SK-N-SH (cell line): ENCODE measurements at regions not wholly inside any gene's neighbourhood (a gene's known extent, or its start where the extent isn't known, plus 50 kb on each side); places are given as distances from the start of the nearest gene placed in this dataset.

Source experiments
- CTCF ChIA-PET: fragments of 300-600, 350-600 bp; formaldehyde crosslinking; extraction: SDS; loops from one replicate; lab custom pipeline; 2021; lab: Yijun Ruan, JAX
- POLR2A ChIA-PET: fragments of 350-600 bp; sonication (Branson Sonifier 250); formaldehyde crosslinking; extraction: SDS; loops from one replicate; lab custom pipeline; 2020; ENCODE audit warnings: antibody characterized with exemption, inconsistent platforms; lab: Yijun Ruan, JAX
- DNase-seq: peaks from one replicate; pipeline ENCODE4 v3.0.0; 2012
- H2AFZ ChIP-seq: fragments of 200-600 bp; sonication (generic); 2 replicates; pipeline ENCODE4 v1.8.1; 2016; ENCODE audit warnings: antibody characterized with exemption, mild to moderate bottlenecking, low read depth
- H3F3A ChIP-seq: fragments of 200-600 bp; sonication (generic); replicated peaks from 2 replicates; pipeline ENCODE3; 2016; ENCODE audit warnings: antibody characterized with exemption, mild to moderate bottlenecking; ENCODE audit not compliant: insufficient read depth
- H3K27ac ChIP-seq, 2 experiments: fragments of 200-500 bp in 1 of 2; fragments of 200-600 bp in 1 of 2; sonication (Bioruptor generic) in 1 of 2; sonication (generic), shearing (Covaris generic) in 1 of 2; 2 replicates each; pipeline versions ENCODE4 v1.5.1 to v1.6.1; 2014 to 2016; ENCODE audit warnings: low read depth in 2 of 2, inconsistent platforms in 1 of 2, low read length in 1 of 2, mild to moderate bottlenecking in 1 of 2, mixed read lengths in 1 of 2
- H3K27me3 ChIP-seq: fragments of 200-600 bp; sonication (generic), shearing (Covaris generic); 2 replicates; pipeline ENCODE4 v1.6.1; 2016; ENCODE audit warnings: mixed run types; ENCODE audit not compliant: insufficient read depth
- H3K36me3 ChIP-seq, 2 experiments: fragments of 200-500 bp in 1 of 2; fragments of 200-600 bp in 1 of 2; sonication (Bioruptor generic) in 1 of 2; sonication (generic) in 1 of 2; replicated peaks in 1 of 2; 2 replicates each; pipeline versions ENCODE3 to v1.5.1; 2014 to 2016; ENCODE audit warnings: low read length in 1 of 2, mild to moderate bottlenecking in 1 of 2; ENCODE audit not compliant: insufficient read depth in 2 of 2, control insufficient read depth in 1 of 2
- H3K4me1 ChIP-seq, 2 experiments: fragments of 200-500 bp in 1 of 2; fragments of 200-600 bp in 1 of 2; sonication (Bioruptor generic) in 1 of 2; sonication (generic), shearing (Covaris generic) in 1 of 2; 2 replicates each; pipeline versions ENCODE4 v1.5.1 to v1.6.1; 2014 to 2016; ENCODE audit warnings: low read depth in 1 of 2, low read length in 1 of 2, mixed run types in 1 of 2; ENCODE audit not compliant: insufficient read depth in 2 of 2, control insufficient read depth in 1 of 2
- H3K4me2 ChIP-seq: fragments of 200-600 bp; sonication (generic), shearing (Covaris generic); 2 replicates; pipeline ENCODE4 v1.6.1; 2017; ENCODE audit warnings: mixed run types
- H3K4me3 ChIP-seq, 2 experiments: fragments of 200-500 bp in 1 of 2; fragments of 200-600 bp in 1 of 2; sonication (Bioruptor generic) in 1 of 2; sonication (generic), shearing (Covaris generic) in 1 of 2; 2 replicates each; pipeline versions ENCODE4 v1.5.1 to v1.8.1; 2014 to 2016; ENCODE audit warnings: low read depth in 2 of 2, inconsistent platforms in 1 of 2, low read length in 1 of 2, mild to moderate bottlenecking in 1 of 2, mixed read lengths in 1 of 2, moderate library complexity in 1 of 2
- H3K79me2 ChIP-seq: fragments of 200-600 bp; sonication (generic); 2 replicates; pipeline ENCODE4 v1.8.1; 2017; ENCODE audit warnings: mild to moderate bottlenecking; ENCODE audit not compliant: insufficient read depth
- H3K9ac ChIP-seq: fragments of 200-600 bp; sonication (generic); 2 replicates; pipeline ENCODE4 v1.6.1; 2017; ENCODE audit warnings: mixed run types
- H3K9me2 ChIP-seq: fragments of 200-600 bp; sonication (generic); 2 replicates; pipeline ENCODE4 v1.6.1; 2017; ENCODE audit warnings: mixed run types
- H3K9me3 ChIP-seq: fragments of 200-600 bp; sonication (generic); 2 replicates; pipeline ENCODE4 v1.6.1; 2017; ENCODE audit warnings: mixed run types, mild to moderate bottlenecking, moderate library complexity
- H4K20me1 ChIP-seq: fragments of 200-600 bp; sonication (generic); 2 replicates; pipeline ENCODE4 v1.6.1; 2017; ENCODE audit warnings: mild to moderate bottlenecking, mixed run types; ENCODE audit not compliant: insufficient read depth
- CTCF ChIP-seq: fragments of 200-600 bp; sonication (generic); IDR thresholded peaks from 2 replicates; pipeline ENCODE4 v1.6.1; 2017; ENCODE audit warnings: antibody characterized with exemption, mild to moderate bottlenecking, moderate library complexity
- EP300 ChIP-seq, 2 experiments: IDR thresholded peaks; 2 replicates each; pipeline versions ENCODE4 v1.4.0 to v1.6.1; 2012; ENCODE audit warnings: borderline replicate concordance in 1 of 2, low read depth in 1 of 2, low read length in 1 of 2
- FOSL2 ChIP-seq: IDR thresholded peaks from 2 replicates; pipeline ENCODE4 v1.4.0; 2012; ENCODE audit warnings: low read depth, mild to moderate bottlenecking, moderate library complexity, borderline replicate concordance
- FOXJ3 ChIP-seq: sonication (generic); formaldehyde crosslinking; IDR thresholded peaks from 2 replicates; pipeline ENCODE4 v1.5.1; 2020; ENCODE audit warnings: mild to moderate bottlenecking, missing genetic modification reagents
- FOXM1 ChIP-seq: IDR thresholded peaks from 2 replicates; pipeline ENCODE4 v1.4.0; 2012; ENCODE audit warnings: low read depth, mild to moderate bottlenecking
- GABPA ChIP-seq: IDR thresholded peaks from 2 replicates; pipeline ENCODE4 v1.4.0; 2012; ENCODE audit warnings: low read depth, mild to moderate bottlenecking
- IRF3 ChIP-seq: fragments of 150-350 bp; IDR thresholded peaks from 2 replicates; pipeline ENCODE4 v1.6.1; 2016; ENCODE audit warnings: mild to moderate bottlenecking, low read depth, low read length
- JUND ChIP-seq: IDR thresholded peaks from 2 replicates; pipeline ENCODE4 v1.4.0; 2012
- MXI1 ChIP-seq: IDR thresholded peaks from 2 replicates; pipeline ENCODE4 v1.6.1; 2012; ENCODE audit warnings: mild to moderate bottlenecking, low read depth, low read length, improper control_type of control experiment
- NRF1 ChIP-seq: IDR thresholded peaks from 2 replicates; pipeline ENCODE4 v1.6.1; 2012; ENCODE audit warnings: low read depth, mild to moderate bottlenecking, low read length
- POLR2AphosphoS5 ChIP-seq: IDR thresholded peaks from 2 replicates; pipeline ENCODE4 v1.6.1; 2012; ENCODE audit warnings: low read depth, low read length
- RAD21 ChIP-seq: IDR thresholded peaks from 2 replicates; pipeline ENCODE4 v1.6.1; 2012; ENCODE audit warnings: mild to moderate bottlenecking, low read length
- REST ChIP-seq: IDR thresholded peaks from 2 replicates; pipeline ENCODE4 v1.6.1; 2012; ENCODE audit warnings: mild to moderate bottlenecking, low read depth, low read length, moderate library complexity
- RFX5 ChIP-seq: IDR thresholded peaks from 2 replicates; pipeline ENCODE4 v1.6.1; 2012; ENCODE audit warnings: mild to moderate bottlenecking, improper control_type of control experiment, low read length
- RXRA ChIP-seq: IDR thresholded peaks from 2 replicates; pipeline ENCODE4 v1.4.0; 2012; ENCODE audit warnings: low read depth, mild to moderate bottlenecking, borderline replicate concordance
- SIN3A ChIP-seq: IDR thresholded peaks from 2 replicates; pipeline ENCODE4 v1.6.1; 2012; ENCODE audit warnings: low read depth, mild to moderate bottlenecking, low read length, moderate library complexity, borderline replicate concordance
- SMC3 ChIP-seq: IDR thresholded peaks from 2 replicates; pipeline ENCODE4 v1.6.1; 2012; ENCODE audit warnings: low read depth, low read length, improper control_type of control experiment
- TAF1 ChIP-seq: IDR thresholded peaks from 2 replicates; pipeline ENCODE4 v1.6.1; 2012; ENCODE audit warnings: low read depth, mild to moderate bottlenecking, low read length, moderate library complexity, borderline replicate concordance
- TEAD4 ChIP-seq: IDR thresholded peaks from 2 replicates; pipeline ENCODE4 v1.4.0; 2012; ENCODE audit warnings: mild to moderate bottlenecking, borderline replicate concordance; ENCODE audit not compliant: insufficient read depth
- USF2 ChIP-seq: fragments of 150-350 bp; IDR thresholded peaks from 2 replicates; pipeline ENCODE4 v1.6.1; 2017; ENCODE audit warnings: antibody characterized with exemption, low read length, low read depth, borderline replicate concordance
- WGBS: methylation state at CpG from one replicate; pipeline ENCODE4 v1.1.6; 2017; ENCODE audit warnings: low lambda C conversion rate; 5-methylcytosine and 5-hydroxymethylcytosine counted together

GRCh38 chr15:60115579-60116380, 111.7 kb downstream of the FOXB1 start:
- no peak overlapping the region for H2AFZ ChIP-seq
- no peaks in the 10 kb centered on the region for H4K20me1 ChIP-seq
- POLR2A ChIA-PET = no interaction called here
- no peaks in the 10 kb centered on the region for H3F3A ChIP-seq
- H3K4me1 ChIP-seq = no peaks in the 10 kb centered on the region
- 23% methylated on average over 9 of the region's 9 CpGs for WGBS
- no peak for DNase-seq
- no peak overlapping the region for H3K9ac ChIP-seq
- peaks cover 13% of the 10 kb centered on the region; the same call in 1 of the 2 replicates for H3K27me3 ChIP-seq
- H3K9me2 ChIP-seq = no peaks in the 10 kb centered on the region
- no peaks in the 10 kb centered on the region for H3K36me3 ChIP-seq
- TF ChIP-seq POLR2AphosphoS5 (no peak), REST (no peak), SIN3A (no peak), TEAD4 (no peak), NRF1 (no peak), IRF3 (no peak), GABPA (no peak), FOSL2 (no peak), SMC3 (no peak), FOXM1 (no peak), MXI1 (no peak), JUND (no peak), FOXJ3 (CRISPR knock-in tag) (no peak), RFX5 (no peak), USF2 (no peak), TAF1 (no peak), RXRA (no peak), CTCF (no peak), RAD21 (no peak), EP300 (IDR thresholded peaks at IDR 0.05; ENCODE audit: borderline replicate concordance in 1 of 2, low read depth in 1 of 2, low read length in 1 of 2) (no peak)
- no peak overlapping the region for H3K27ac ChIP-seq
- H3K4me3 ChIP-seq = no peak overlapping the region
- no peaks in the 10 kb centered on the region; the same call in 1 of the 2 replicates for H3K9me3 ChIP-seq
- CTCF ChIA-PET = interaction anchor here (0.9 to 1.8 kb wide), 2 partner anchors 12 to 15 kb away, joined by 3 to 7 read pairs; no protein-coding TSS in a partner anchor
- no peak overlapping the region for H3K4me2 ChIP-seq
- H3K79me2 ChIP-seq = no peaks in the 10 kb centered on the region
